ENCODE measurements at regions not wholly inside any gene's neighbourhood (a gene's known extent, or its start where the extent isn't known, plus 50 kb on each side); places are given as distances from the start of the nearest gene placed in this dataset.

DNA sequence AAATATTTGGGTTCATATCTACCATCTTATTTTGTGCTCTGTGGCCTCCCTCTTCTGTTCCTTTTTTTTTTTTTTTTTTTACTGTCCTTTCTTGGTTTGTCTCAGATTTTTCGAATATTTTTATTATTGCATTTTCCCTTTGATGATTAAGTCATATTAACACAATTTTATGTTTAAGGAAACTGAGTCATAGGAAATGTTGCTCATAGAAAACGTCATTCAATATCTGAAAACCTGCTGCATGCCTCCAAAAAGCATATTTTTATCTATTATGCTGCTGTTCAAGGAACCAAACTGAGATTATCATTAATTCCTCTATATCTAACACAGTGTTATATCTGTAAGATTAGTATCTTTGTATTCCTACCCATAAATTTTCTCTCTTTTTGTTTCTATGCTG lies 614.3 kb upstream of the SLC8A1 start:
- Histone ChIP-seq H3K4me1 (peaks cover 0 to 6% (median 0%) of the 10 kb centered on the region in 10 experiments; a peak in 3 of 20 replicates), H3K27ac (no peak overlapping the region), H4K20me1 (no peaks in the 10 kb centered on the region), H3K27me3 (no peaks in the 10 kb centered on the region), H3K4me3 (no peak overlapping the region), H3K9ac (no peak overlapping the region), H3K36me3 (no peaks in the 10 kb centered on the region), H3K9me3 (replicated peaks in 1 of 11) (no peaks in the 10 kb centered on the region), H3K4me2 (no peak overlapping the region)
- TF ChIP-seq Cebpa-rat (IDR thresholded peaks at IDR 0.05), result no peak

DNA sequence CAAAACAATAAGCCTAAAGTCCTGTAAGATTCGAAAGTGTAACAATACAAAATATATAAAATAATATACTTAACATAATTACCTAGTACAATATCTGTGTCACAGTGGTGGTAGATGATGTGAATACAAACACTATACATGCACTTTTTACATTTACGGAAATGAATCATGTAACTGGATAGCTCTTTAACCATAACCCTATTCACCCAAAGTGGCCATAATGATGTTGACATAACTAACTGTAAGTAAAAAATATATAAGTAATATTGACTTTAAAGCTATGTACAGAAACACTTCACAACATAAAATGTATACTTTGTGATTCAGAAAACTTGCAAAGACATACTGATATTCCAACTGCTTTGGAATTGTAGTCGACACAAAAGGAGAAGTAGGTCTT lies 616.9 kb upstream of the SLC8A1 start:
- Histone ChIP-seq H3K4me2 (no peak overlapping the region), H3K9ac (no peak overlapping the region), H3K27ac (no peak overlapping the region), H3K9me3 (replicated peaks in 1 of 11) (no peaks in the 10 kb centered on the region), H3K36me3 (no peaks in the 10 kb centered on the region), H3K27me3 (no peaks in the 10 kb centered on the region), H3K4me1 (no peaks in the 10 kb centered on the region), H3K4me3 (no peak overlapping the region), H4K20me1 (no peaks in the 10 kb centered on the region)
- TF ChIP-seq Cebpa-rat (IDR thresholded peaks at IDR 0.05), result no peak

DNA sequence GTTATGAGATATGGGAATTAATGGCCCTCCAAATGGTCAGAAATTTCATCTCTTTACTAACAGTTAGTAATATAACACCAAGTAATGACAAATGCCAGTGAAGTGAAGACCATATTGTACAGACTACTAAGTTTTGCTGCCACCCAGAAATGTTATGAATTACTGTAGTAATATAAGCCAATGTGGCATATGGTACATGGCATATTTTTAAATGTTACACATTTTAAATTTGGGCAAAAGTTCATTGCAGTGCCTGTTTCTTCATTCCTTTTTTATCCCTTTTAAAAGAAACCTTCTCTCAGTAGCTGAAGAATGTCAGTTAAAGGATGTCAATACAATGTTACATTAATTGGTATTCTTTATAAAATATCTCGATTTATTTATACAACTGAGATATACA lies 626.5 kb upstream of the SLC8A1 start:
- no peaks in the 10 kb centered on the region for H3K9me3 ChIP-seq (replicated peaks in 1 of 11)
- H3K36me3 ChIP-seq, result no peaks in the 10 kb centered on the region
- no peaks in the 10 kb centered on the region for H3K4me1 ChIP-seq
- H3K27ac ChIP-seq, result no peak overlapping the region
- H3K4me3 ChIP-seq, result no peak overlapping the region
- H3K9ac ChIP-seq, result no peak overlapping the region
- TF ChIP-seq Cebpa-rat (IDR thresholded peaks at IDR 0.05), result no peak
- no peaks in the 10 kb centered on the region for H3K27me3 ChIP-seq
- H3K4me2 ChIP-seq, result no peak overlapping the region
- no peaks in the 10 kb centered on the region for H4K20me1 ChIP-seq

DNA sequence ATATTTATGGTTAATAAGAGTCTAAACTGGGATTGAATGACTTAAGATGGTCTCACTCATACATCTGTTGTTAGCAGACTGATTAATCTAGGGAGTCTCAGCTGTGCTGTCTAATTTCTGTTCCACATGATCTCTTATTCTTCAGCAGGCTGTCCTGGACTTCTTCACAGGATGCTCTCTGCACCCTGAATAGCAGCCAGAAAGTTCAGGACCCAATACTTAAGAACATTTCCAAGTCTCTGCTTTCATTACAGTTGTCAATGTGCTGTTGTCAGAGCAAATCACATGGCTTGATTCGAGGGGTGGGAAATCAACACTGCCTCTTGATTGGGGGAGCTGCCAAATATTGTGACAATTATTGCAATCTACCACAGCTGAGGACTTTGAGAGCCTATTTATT lies 627.1 kb upstream of the SLC8A1 start:
- TF ChIP-seq Cebpa-rat (IDR thresholded peaks at IDR 0.05), result no peak
- Histone ChIP-seq H4K20me1 (no peaks in the 10 kb centered on the region), H3K4me1 (no peaks in the 10 kb centered on the region), H3K27ac (no peak overlapping the region), H3K9me3 (replicated peaks in 1 of 11) (no peaks in the 10 kb centered on the region), H3K9ac (no peak overlapping the region), H3K4me2 (no peak overlapping the region), H3K4me3 (no peak overlapping the region), H3K27me3 (no peaks in the 10 kb centered on the region), H3K36me3 (no peaks in the 10 kb centered on the region)

- no peak overlapping the region for H3K27ac ChIP-seq
- H3K4me2 ChIP-seq, result no peak overlapping the region
- H3K27me3 ChIP-seq, result no peaks in the 10 kb centered on the region
- H3K9ac ChIP-seq, result no peak overlapping the region
- H3K36me3 ChIP-seq, result no peaks in the 10 kb centered on the region
- no peak overlapping the region for H3K4me3 ChIP-seq
- no peaks in the 10 kb centered on the region for H4K20me1 ChIP-seq
- H3K4me1 ChIP-seq, result no peaks in the 10 kb centered on the region
- no peak for TF ChIP-seq Cebpa-rat (IDR thresholded peaks at IDR 0.05)
- no peaks in the 10 kb centered on the region for H3K9me3 ChIP-seq (replicated peaks in 1 of 11)
Observed at GRCh38 chr2:41084321-41084720, 632.4 kb upstream of the SLC8A1 start.

GRCh38 chr2:41087946-41088345 lies 636.1 kb upstream of the SLC8A1 start:
- no peaks in the 10 kb centered on the region for H4K20me1 ChIP-seq
- H3K9ac ChIP-seq, result no peak overlapping the region
- no peak for TF ChIP-seq Cebpa-rat (IDR thresholded peaks at IDR 0.05)
- H3K36me3 ChIP-seq, result no peaks in the 10 kb centered on the region
- H3K4me2 ChIP-seq, result no peak overlapping the region
- no peak overlapping the region for H3K4me3 ChIP-seq
- no peak overlapping the region for H3K27ac ChIP-seq
- no peaks in the 10 kb centered on the region for H3K4me1 ChIP-seq
- no peaks in the 10 kb centered on the region for H3K27me3 ChIP-seq
- no peaks in the 10 kb centered on the region for H3K9me3 ChIP-seq (replicated peaks in 1 of 11)

- no peak overlapping the region for H3K4me2 ChIP-seq
- H4K20me1 ChIP-seq, result no peaks in the 10 kb centered on the region
- no peak for TF ChIP-seq Cebpa-rat (IDR thresholded peaks at IDR 0.05)
- H3K9ac ChIP-seq, result no peak overlapping the region
- H3K36me3 ChIP-seq, result no peaks in the 10 kb centered on the region
- H3K27me3 ChIP-seq, result no peaks in the 10 kb centered on the region
- H3K4me3 ChIP-seq, result no peak overlapping the region
- H3K27ac ChIP-seq, result no peak overlapping the region
- no peaks in the 10 kb centered on the region for H3K4me1 ChIP-seq
- H3K9me3 ChIP-seq (replicated peaks in 1 of 11), result no peaks in the 10 kb centered on the region
Observed at GRCh38 chr2:41101281-41101680, 649.4 kb upstream of the SLC8A1 start.

GRCh38 chr2:41109744-41110143 lies 657.9 kb upstream of the SLC8A1 start:
- peaks cover 0 to 9% (median 0%) of the 10 kb centered on the region in 11 experiments; a peak in 2 of 22 replicates for H3K9me3 ChIP-seq (replicated peaks in 1 of 11)
- no peaks in the 10 kb centered on the region for H4K20me1 ChIP-seq
- H3K9ac ChIP-seq, result no peak overlapping the region
- no peaks in the 10 kb centered on the region for H3K36me3 ChIP-seq
- H3K4me1 ChIP-seq, result no peaks in the 10 kb centered on the region
- no peaks in the 10 kb centered on the region for H3K27me3 ChIP-seq
- H3K27ac ChIP-seq, result no peak overlapping the region
- H3K4me3 ChIP-seq, result no peak overlapping the region
- no peak overlapping the region for H3K4me2 ChIP-seq
- TF ChIP-seq Cebpa-rat (IDR thresholded peaks at IDR 0.05), result peak in 9 of 11 experiments; percentile 7 to 80 (median 63); a peak in 13 of 22 replicates

GRCh38 chr2:41111836-41112627 lies 660.1 kb upstream of the SLC8A1 start:
- no peak overlapping the region for H3K4me2 ChIP-seq
- H4K20me1 ChIP-seq, result no peaks in the 10 kb centered on the region
- H3K27me3 ChIP-seq, result no peaks in the 10 kb centered on the region
- no peak overlapping the region for H3K4me3 ChIP-seq
- TF ChIP-seq Cebpa-rat (IDR thresholded peaks at IDR 0.05), result no peak
- H3K36me3 ChIP-seq, result no peaks in the 10 kb centered on the region
- no peaks in the 10 kb centered on the region for H3K4me1 ChIP-seq
- peaks cover 0 to 9% (median 0%) of the 10 kb centered on the region in 11 experiments; a peak in 2 of 22 replicates for H3K9me3 ChIP-seq (replicated peaks in 1 of 11)
- no peak overlapping the region for H3K27ac ChIP-seq
- H3K9ac ChIP-seq, result no peak overlapping the region

DNA sequence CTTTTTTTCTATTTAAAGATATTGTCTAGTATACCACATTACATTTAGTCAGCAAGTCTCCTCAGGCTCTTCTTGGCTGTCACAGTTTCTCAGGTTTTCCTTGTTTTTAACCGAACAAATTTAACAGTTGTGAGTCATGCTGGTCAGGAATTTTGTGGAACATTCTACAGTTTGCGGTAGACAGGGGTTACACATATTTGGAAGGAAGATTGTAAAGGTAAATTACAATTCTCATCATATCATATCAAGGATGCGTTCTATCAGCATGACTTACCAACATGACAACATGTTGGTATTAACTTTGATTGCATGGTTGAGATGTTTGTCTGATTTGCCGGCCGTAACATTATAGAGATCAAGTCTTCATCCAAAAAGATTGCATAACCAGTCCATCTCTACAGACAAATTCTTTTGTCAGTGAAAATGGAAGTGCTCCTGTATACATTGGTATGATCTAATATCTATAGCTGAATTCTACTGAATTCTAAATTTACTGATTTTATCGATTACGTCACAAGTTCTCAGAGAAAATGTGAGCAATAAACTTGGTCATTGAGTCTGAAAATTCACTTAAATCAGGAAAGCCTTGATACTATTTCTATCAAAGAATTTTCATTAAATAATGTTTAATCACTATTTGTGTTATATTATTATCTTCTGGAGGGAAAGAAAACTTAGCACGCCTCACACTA lies 664.4 kb upstream of the SLC8A1 start:
- H3K9ac ChIP-seq, result no peak overlapping the region
- peaks cover 0 to 9% (median 0%) of the 10 kb centered on the region in 11 experiments; a peak in 2 of 22 replicates for H3K9me3 ChIP-seq (replicated peaks in 1 of 11)
- H3K36me3 ChIP-seq, result no peaks in the 10 kb centered on the region
- TF ChIP-seq Cebpa-rat (IDR thresholded peaks at IDR 0.05), result no peak
- H3K4me2 ChIP-seq, result no peak overlapping the region
- no peaks in the 10 kb centered on the region for H4K20me1 ChIP-seq
- no peak overlapping the region for H3K4me3 ChIP-seq
- no peak overlapping the region for H3K27ac ChIP-seq
- H3K4me1 ChIP-seq, result no peaks in the 10 kb centered on the region
- H3K27me3 ChIP-seq, result no peaks in the 10 kb centered on the region
